Uterus (tissue), 3 donors: ENCODE measurements at regions not wholly inside any gene's neighbourhood (a gene's known extent, or its start where the extent isn't known, plus 50 kb on each side); places are given as distances from the start of the nearest gene placed in this dataset.

Source experiments
- DNase-seq, 2 donors: peaks; one replicate each; pipeline ENCODE4 v3.0.0-alpha.2; 2019 to 2020
- H3K27ac ChIP-seq, 2 donors: fragments of 200-600 bp; sonication (generic); 1 replicate in 1 of 2; 2 replicates in 1 of 2; pipeline ENCODE4 v1.5.1; 2016 to 2018
- H3K27me3 ChIP-seq, 2 donors: fragments of 200-600 bp; sonication (generic); one replicate each; pipeline ENCODE4 v1.5.1; 2018 to 2019; ENCODE audit warnings: control low read depth in 1 of 2
- H3K36me3 ChIP-seq, 2 donors: fragments of 200-600 bp; sonication (generic); one replicate each; pipeline ENCODE4 v1.5.1; 2019; ENCODE audit warnings: control low read depth in 1 of 2
- H3K4me1 ChIP-seq, 2 donors: fragments of 200-600 bp; sonication (generic); one replicate each; pipeline ENCODE4 v1.5.1; 2018 to 2019; ENCODE audit warnings: control low read depth in 1 of 2
- H3K4me3 ChIP-seq, 2 donors: fragments of 200-600 bp; sonication (generic); 1 replicate in 1 of 2; 2 replicates in 1 of 2; pipeline ENCODE4 v1.5.1; 2018 to 2019; ENCODE audit warnings: mild to moderate bottlenecking in 1 of 2
- H3K9me3 ChIP-seq, 2 donors: fragments of 200-600 bp; sonication (generic); one replicate each; pipeline ENCODE4 v1.5.1; 2019; ENCODE audit warnings: control low read depth in 1 of 2
- CTCF ChIP-seq, 4 experiments: fragments of 200-600 bp in 2 of 4; fragments of 450-650 bp in 2 of 4; sonication (generic) in 2 of 4; IDR thresholded peaks; one replicate each; pipeline ENCODE4 v1.5.1; 2016 to 2019; ENCODE audit warnings: antibody characterized with exemption in 4 of 4, mild to moderate bottlenecking in 2 of 4, moderate library complexity in 1 of 4
- POLR2A ChIP-seq, 2 donors: fragments of 450-650 bp; IDR thresholded peaks; one replicate each; pipeline ENCODE4 v1.6.1; 2016; ENCODE audit warnings: antibody characterized with exemption in 2 of 2, mild to moderate bottlenecking in 1 of 2, moderate library complexity in 1 of 2
- intact Hi-C: fragments of 100-400 bp; cut with DNase I; formaldehyde crosslinking; loops from one replicate; pipeline ENCODE4 v1.15.1; 2023; ENCODE audit warnings: low total_unique reads
- donor health status: DM: yes; HTN: yes; CAD: no.

- Histone ChIP-seq H3K9me3 (no peaks in the 10 kb centered on the region), H3K4me1 (no peaks in the 10 kb centered on the region), H3K36me3 (no peaks in the 10 kb centered on the region), H3K4me3 (no peak overlapping the region), H3K27me3 (no peaks in the 10 kb centered on the region), H3K27ac (no peak overlapping the region)
- DNase-seq = no peak
- TF ChIP-seq CTCF (IDR thresholded peaks at IDR 0.05) (no peak), POLR2A (IDR thresholded peaks at IDR 0.05) (no peak)
- intact Hi-C loops = no loop called here
Observed at GRCh38 chr15:38053205-38053604, 118.8 kb downstream of the TMCO5A start.

GRCh38 chr15:38053776-38054175 lies 119.3 kb downstream of the TMCO5A start:
- TF ChIP-seq POLR2A (IDR thresholded peaks at IDR 0.05) = no peak
- no peak for TF ChIP-seq CTCF (IDR thresholded peaks at IDR 0.05)

GRCh38 chr15:38054488-38054887 lies 120.0 kb downstream of the TMCO5A start:
- Histone ChIP-seq H3K4me1 (no peaks in the 10 kb centered on the region), H3K27ac (no peak overlapping the region), H3K9me3 (no peaks in the 10 kb centered on the region), H3K27me3 (no peaks in the 10 kb centered on the region), H3K4me3 (no peak overlapping the region), H3K36me3 (no peaks in the 10 kb centered on the region)
- no peak for TF ChIP-seq POLR2A (IDR thresholded peaks at IDR 0.05)
- TF ChIP-seq CTCF (IDR thresholded peaks at IDR 0.05) = no peak
- intact Hi-C loops = no loop called here
- no peak for DNase-seq

More at GRCh38 chr15:38053776-38054175, 119.3 kb downstream of the TMCO5A start:
- no peak for DNase-seq
- Histone ChIP-seq H3K4me3 (no peak overlapping the region), H3K27me3 (no peaks in the 10 kb centered on the region), H3K36me3 (no peaks in the 10 kb centered on the region), H3K27ac (no peak overlapping the region), H3K9me3 (no peaks in the 10 kb centered on the region), H3K4me1 (no peaks in the 10 kb centered on the region)
- intact Hi-C loops = no loop called here

GRCh38 chr15:38058596-38059075 lies 124.2 kb downstream of the TMCO5A start:
- intact Hi-C loops = no loop called here
- no peak for DNase-seq
- TF ChIP-seq POLR2A (IDR thresholded peaks at IDR 0.05) (no peak), CTCF (IDR thresholded peaks at IDR 0.05) (no peak)

GRCh38 chr15:38059665-38060064 lies 125.2 kb downstream of the TMCO5A start:
- H3K4me3 ChIP-seq = no peak overlapping the region
- H3K27ac ChIP-seq = no peak overlapping the region
- no peak for TF ChIP-seq CTCF (IDR thresholded peaks at IDR 0.05)
- TF ChIP-seq POLR2A (IDR thresholded peaks at IDR 0.05) = no peak

More at GRCh38 chr15:38058596-38059075, 124.2 kb downstream of the TMCO5A start:
- no peak overlapping the region for H3K27ac ChIP-seq
- no peaks in the 10 kb centered on the region for H3K4me1 ChIP-seq
- no peaks in the 10 kb centered on the region for H3K9me3 ChIP-seq
- H3K36me3 ChIP-seq = no peaks in the 10 kb centered on the region
- H3K27me3 ChIP-seq = no peaks in the 10 kb centered on the region
- no peak overlapping the region for H3K4me3 ChIP-seq

More at GRCh38 chr15:38059665-38060064, 125.2 kb downstream of the TMCO5A start:
- no peaks in the 10 kb centered on the region for H3K4me1 ChIP-seq
- H3K36me3 ChIP-seq = no peaks in the 10 kb centered on the region
- no peak for DNase-seq
- intact Hi-C loops = no loop called here
- no peaks in the 10 kb centered on the region for H3K27me3 ChIP-seq
- no peaks in the 10 kb centered on the region for H3K9me3 ChIP-seq
